HG02840 (cell line): ENCODE measurements at regions not wholly inside any gene's neighbourhood (a gene's known extent, or its start where the extent isn't known, plus 50 kb on each side); places are given as distances from the start of the nearest gene placed in this dataset.
"Not testable (repeated sequence)": the region's sequence is repeated elsewhere in the genome, so short reads cannot be mapped to it uniquely, and the experiment has no call there.

ENCODE experiments used
- ATAC-seq: cut with Tn5 transposase; IDR thresholded peaks from one replicate; pipeline ENCODE4 v1.9.1; 2021; ENCODE audit warnings: mild to moderate bottlenecking, moderate library complexity, moderate number of reproducible peaks; ENCODE audit not compliant: unreplicated experiment, low FRiP score

DNA sequence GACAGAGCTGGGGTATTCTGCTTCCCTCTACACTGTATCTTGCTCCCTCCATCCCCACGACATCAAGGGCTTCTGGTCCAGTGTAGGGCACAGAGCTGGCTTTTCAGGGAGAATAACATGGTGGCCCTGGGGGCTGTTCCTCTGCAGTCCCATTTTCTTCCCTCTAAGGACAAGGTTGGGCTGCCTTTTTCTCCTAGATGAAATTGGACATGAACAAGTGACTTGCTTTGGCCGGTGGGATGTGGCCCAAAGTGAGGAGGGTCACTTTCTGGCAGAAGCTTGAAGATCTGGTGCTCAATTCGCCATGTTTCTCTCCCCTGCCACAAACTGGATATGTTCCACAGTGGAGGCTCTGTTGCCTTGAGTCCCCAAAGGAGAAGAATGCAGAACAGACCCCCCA is 235.7 kb downstream of the EMX2 start:
- ATAC-seq = no peak

DNA sequence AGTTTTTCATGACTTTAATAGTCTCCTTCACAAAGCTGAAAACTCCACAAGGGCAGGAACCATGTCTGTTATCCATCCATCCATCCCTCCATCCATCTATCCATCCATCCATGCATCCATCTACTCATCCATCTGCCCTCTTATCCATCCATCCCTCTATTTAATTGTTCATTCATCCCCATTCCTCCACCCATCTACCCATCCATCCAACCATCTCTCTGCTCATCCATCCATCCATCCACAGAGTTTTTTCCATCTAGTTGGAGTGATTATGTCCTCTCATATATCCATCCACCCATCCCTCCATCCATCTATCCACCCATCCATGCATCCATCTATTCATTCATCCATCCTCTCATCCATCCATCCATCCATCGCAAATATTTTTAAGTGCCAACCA is 237.9 kb downstream of the EMX2 start:
- ATAC-seq = no peak

DNA sequence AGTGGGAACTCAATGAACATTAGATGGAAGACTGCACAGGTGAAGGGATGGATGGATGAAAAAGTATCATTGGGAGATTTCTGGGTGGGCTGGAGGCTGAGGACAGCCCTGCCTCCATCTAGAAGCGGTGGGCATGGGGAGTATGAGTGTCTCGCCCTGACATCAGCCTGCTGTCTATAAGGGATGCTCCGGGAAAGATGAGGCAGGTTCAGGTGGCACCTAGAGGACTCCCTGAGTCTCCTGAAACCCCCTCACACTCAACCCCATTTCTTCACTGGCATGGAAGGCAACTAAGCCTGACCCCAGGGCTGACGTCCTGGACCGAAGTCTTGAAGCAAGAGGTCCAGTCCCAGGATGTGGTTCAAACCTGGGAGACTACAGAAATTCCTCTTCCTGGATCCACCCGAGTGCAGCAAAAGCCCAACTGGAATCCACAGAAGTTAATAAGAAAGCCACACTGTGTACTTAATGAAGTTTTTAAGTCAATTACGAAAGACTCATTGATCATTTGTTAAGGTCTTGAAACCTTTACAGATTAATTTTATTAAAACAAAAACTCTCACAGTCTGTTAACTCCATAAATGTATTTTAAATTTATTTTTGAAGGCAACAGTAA is 238.8 kb downstream of the EMX2 start:
- no peak for ATAC-seq

DNA sequence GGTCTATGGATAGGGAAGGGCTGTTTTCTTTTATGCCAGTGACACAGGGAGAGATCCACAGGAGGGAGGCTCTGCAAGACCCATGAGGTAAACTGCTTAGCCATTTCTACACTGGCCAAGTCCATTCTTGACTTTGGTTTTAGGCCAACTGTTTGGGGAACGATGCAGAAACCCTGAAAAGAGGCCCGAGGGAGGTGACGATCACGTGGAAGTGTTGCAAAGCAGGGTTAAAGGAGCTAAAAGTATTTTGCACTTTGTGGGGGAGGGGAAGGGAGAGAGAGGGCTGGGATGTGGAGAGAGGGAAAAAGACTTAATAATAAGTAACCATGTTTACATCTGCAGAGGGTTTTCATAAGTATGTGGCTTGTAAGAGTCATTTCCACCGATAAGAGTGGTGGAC is 239.7 kb downstream of the EMX2 start:
- no peak for ATAC-seq

DNA sequence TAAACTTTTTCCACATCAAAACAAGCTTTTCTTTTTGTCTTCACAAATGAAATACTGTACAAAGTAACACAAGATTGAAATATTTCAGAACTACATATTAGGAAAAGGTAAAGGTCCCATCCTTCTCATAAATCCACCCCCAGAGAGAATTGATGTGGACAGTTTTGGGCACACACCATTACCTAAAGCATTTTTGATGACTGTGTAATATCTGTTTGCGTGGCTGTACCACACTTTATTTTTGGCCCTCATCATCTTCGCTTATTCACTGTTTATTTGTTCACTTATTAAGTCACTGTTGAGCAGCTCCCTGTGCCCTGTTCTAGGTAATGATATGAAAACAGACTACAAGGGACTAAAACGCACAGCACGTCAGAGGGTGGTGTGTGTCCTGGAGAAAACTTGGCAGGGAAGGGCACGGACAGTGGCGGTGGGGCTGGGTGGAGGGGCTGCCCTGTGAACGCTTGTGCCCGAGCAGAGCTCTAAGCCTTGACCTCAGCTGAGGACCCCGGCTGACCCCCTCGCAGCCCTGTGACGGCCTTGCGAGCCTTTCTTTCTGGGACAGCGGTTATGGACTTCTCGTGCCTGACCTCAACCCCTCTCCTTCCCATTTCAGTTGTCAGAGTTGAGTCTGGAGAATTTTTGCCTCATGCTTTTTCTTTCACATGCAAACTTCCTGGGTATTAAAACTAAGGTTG is 241.3 kb downstream of the EMX2 start:
- ATAC-seq = no peak

DNA sequence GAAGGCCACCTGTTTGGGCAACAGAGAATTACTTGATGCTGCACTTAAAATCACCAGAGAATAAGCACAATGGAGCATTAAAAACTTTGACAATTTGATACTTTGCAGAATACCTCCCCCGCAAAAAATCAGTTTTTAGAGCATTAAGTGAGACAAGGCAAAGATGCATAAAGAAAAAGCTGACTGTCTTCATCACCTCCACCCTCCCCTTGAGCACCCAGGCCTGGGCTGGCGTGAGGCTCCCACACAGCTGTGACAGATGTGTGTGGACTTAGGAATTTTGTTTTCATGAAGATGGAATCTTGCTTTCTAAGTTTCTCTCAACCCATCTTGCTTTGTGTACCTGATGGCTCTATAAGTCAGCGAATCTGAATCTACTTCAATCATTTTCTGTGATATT is 242.2 kb downstream of the EMX2 start:
- no peak for ATAC-seq

DNA sequence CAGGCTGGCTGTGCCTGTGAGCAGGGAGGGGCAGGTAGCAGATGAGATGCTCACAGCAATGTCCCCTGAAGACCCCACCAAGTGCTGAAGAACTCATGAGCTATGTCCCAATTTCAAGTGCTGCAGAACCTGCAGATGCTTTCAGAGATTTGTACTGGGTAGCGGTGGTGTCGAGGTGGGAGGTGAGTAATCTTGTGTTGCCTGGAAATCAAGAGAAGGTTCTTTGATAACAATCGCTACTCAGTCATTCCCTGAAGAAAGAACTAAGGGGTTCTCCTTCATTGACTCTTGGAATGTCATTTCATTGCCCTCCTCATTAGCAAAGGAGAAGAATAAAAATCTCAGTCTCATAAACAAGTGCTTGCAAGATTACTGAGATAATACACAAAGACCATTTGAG is 246.4 kb downstream of the EMX2 start:
- no peak for ATAC-seq

DNA sequence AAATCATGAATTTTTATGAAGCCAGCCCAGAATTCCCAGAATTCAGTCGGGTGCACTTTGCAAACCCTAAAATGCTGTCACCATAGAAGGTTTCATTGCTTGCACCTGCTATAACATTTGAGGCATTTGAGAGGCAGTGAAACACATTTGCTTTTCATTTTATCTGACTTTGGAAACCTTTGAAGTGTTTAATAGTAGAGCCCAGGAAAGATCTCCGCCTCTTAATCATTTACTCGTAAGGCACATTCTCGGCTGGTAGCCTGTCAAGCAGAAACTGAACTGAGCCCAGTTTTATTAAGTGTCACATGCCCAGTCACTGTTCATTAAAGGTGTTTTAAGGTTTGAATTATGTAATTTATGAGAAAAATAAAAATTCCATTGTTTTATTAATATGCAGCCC is 247.6 kb downstream of the EMX2 start:
- no peak for ATAC-seq

DNA sequence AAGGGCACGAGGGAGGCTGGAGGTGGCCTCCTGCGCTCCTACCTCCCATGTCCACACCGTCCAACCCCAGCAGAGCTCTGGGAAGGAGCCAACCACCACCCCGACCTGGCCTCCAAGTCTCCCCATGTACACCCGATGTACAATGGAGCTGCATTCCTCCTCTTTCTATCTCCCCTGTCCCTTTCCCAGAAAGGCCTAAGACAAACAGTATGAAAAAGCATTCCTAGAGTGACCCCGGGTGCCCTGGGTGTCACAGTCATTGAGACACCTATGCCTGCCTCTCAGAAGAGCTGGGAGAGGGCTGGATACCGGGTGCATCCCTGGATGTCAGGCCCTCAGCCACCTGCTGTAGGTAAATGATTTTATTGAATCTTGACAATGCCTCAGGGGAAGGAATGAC is 248.1 kb downstream of the EMX2 start:
- no peak for ATAC-seq

DNA sequence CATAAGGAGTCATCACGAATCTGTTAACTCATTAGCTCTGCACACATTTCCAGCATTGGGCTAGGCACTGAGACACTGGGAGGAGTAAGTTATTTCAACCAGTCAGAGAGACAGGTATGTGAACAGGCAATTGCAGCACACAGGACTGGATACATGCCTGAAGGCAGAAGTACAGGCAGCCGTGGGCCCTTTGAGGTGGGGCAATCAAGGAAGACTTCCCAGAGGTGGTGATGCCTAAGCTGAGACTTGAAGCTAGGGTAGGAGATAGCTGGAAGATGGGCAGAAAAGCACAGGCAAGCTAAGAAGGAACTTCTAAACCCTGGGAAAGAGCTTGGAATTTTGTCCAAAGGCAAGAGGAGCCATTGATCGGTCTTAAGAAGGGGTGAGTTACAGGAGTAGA is 249.7 kb downstream of the EMX2 start:
- no peak for ATAC-seq

DNA sequence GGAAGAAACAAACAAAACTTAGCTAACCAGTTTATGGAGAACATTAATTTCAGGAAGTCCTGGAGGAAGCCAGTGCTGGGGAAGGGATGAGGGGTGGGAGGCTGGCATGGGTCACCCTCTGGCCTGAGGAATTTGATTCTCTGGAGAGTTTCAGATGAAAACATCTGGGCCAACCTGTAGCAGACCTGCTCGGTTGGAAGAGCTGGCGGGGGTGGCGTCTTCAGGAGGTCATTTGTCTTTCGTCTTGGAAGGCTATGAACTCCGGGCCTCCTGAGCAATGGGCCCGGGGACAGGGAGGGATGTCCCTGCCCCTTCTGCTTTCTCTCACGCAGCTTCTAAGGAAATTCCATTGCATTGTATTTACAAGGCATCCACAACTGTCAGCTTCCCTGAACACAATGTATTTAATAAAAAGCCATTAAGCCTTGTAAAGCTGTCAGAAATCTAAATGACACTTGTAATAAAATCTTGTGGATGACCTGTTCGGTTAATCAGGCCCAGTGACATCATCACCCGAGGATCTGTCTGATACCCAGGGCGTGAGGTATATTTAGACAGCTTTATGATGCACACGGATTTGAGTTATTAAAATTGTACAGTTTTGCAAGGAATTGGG is 250.5 kb downstream of the RAB11FIP2 start:
- no peak for ATAC-seq

DNA sequence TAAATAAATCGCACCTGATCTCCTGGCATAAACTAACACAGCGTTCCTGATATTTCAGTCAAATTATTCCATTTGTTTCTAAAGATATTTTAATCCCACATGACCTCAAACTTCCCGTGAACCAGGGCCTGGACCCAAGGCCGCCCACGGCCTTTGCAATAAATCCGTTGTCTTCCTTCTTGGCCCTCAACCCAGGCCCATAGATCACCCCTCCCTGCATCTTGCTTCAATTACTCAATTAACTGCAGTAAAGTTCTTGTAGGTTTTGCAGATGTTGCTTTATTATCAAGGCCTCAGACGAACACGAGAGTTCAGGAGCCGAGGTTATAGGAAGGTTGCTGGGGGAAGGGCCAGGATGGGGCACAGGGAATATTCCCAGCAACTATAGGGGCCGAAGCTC is 249.4 kb downstream of the RAB11FIP2 start:
- no peak for ATAC-seq

DNA sequence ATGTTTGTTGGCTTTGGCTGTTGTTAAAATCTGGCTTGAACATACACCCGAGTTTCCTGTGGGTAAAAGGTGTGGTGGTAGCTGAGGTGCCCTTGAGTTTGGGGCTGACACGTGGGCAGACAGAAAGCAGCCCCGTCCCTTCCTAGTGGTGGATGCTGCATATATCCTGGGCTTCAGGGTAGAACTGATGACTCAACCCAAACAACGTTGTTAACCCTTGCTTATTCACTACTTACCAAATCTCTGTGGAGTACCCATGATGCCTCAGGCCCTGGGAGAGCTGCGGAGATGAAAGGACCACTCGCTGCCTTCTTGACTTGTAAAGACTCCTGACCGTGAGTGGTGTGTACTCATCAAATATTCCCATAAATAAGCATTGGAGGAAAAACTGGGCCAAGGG is 245.1 kb downstream of the RAB11FIP2 start:
- ATAC-seq = no peak

DNA sequence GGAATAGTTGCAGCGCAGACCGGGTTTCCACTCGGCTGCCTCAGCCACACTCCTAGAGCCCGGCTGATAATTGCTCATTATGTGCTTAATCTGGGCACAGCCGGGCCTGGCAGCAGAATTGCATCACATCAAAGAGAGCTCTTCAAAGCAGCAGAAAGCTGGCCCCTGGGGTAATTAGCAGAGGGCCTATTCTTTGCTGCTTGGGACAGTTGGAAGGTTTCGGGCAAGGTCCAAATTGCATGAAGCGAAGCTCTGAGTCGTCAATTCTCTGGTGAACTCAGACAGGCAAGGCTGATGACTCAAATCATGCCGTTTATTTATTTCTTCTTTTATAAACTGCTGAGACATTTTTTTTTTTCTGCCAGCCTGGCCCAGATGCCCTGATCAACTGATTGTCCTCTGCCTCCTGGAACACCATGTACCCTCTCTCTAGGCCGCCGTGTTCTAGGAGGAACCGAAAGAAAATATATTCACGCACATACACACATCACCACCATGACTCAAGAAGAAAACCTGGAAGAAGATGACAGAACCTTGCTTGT is 242.2 kb downstream of the RAB11FIP2 start:
- ATAC-seq = no peak

DNA sequence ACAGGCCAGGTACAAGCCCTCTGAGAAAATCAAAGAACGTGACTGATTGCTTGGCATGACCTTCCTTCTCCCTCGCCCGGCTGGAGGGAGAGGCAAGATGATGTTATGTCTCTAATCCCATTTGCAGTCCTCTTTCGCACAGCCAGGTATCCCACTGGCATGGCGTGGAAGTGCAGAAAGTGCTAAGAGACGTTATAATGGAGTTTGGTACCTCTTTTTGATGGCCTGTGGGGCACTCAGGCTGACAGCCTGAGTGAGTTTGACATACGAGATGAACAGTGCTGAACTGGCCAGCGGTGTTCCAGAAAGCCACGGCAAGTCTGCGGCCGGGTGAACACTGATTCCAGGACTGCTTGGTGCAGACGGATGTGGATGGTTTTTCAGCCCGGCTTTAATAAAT is 241.6 kb downstream of the RAB11FIP2 start:
- no peak for ATAC-seq

DNA sequence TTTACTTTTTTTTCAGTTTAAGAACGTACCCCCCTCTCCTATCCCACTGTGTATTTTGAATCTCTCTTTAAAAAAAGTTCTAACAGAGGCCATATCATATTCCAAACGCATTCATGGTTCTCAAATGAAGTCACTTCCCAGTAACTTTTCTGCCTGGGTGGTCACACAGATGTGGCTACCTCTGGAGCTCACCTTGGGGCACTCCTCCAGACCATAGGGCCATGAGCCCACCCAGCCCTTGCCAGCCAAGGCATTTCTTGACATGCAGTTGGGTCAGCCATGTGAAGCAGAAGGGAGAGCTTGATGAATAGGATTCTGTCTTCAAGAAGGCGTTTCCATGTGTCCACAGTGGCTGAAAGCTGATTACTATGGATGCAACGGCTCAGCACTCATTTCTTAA is 239.3 kb downstream of the RAB11FIP2 start:
- no peak for ATAC-seq

DNA sequence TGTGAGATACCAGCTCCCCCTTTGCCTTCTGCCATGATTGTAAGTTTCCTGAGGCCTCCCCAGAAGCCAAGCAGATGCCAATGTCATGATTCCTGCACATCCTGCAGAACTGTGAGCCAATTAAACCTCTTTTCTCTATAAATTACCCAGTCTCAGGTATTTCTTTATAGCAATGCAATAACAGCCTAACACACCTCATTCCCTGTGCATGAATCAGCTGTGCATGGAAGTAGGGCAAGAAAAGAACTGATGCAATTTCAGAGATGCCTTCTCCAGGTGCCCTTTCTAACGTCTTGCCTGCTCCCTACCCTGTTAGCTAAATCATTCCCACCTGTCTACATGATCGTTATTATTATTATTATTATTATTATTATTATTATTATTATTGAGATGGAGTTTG is 230.9 kb downstream of the RAB11FIP2 start:
- not testable (repeated sequence) for ATAC-seq

DNA sequence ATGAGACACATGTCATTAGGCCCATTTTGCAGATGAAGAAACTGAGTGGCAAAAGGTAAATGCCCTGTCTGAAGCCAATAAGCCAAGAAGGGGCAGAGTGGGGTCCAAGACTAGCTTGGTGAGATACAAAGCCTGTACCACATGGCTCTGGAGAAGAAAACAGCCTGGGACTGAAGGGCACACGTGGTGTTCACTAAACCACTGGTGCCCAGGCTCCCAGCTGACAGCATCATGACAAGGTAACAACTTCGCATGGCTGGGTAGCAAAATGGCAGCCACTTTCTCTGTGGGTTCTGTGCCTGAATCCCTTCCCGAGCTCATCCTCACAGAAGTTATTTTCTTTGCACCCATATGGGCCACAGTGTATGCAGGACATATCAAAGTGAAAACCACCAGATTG is 229.6 kb downstream of the RAB11FIP2 start:
- no peak for ATAC-seq

DNA sequence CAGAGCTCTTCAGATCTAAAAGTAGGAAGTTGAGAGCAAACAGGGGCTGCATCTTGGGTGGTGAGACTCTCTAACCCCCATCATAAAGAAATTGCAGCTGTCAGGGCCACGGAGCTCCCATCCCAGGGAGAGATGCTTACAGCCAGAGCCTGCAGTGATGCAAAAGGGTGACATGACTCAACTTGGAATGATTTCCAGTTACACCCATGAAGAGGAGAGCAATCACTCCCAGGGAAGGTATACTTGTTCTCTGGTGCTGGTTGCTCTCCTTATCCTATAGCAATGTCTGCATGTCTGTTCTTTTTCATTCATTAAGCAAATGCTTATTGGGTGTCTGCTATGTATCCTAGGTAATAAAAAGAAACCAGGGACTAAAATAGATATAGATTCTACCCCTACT is 228.0 kb downstream of the RAB11FIP2 start:
- no peak for ATAC-seq

DNA sequence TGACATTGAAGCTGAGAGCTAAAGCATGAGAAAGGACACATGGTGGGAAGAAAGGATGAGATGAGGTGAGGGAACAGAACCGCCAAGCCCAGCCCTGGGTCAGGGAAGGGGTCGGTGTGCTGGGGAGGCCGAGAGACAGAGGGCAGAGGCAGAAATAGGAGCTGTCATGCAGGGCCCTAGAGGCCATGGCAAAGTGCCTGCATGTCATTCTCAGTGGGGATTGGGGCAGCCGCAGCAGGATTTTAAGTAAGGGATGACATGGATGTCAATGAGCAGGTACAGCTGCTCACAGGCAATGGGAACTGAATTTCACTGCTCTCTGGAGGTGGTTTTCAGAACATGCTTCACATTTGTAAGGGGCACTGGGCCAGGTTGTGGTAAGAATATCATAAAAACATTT is 227.4 kb downstream of the RAB11FIP2 start:
- no peak for ATAC-seq

DNA sequence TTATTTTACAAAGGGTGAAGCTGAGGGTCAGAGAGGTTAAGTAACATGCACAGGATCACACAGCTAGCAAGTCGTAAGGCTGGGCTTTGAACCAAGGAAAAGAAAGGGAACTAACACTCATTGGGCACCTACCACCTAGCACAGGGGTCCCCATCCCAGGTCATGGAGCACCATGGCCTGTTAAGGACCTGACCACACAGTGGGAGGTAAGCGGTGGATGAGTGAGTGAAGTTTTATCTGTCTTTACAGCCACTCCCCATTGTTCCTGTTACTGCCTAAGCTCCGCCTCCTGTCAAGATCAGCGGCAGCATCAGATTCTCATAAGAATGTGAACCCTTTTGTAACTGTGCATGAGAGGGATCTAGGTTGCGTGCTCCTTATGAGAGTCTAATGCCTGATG is 222.8 kb downstream of the RAB11FIP2 start:
- ATAC-seq = no peak

DNA sequence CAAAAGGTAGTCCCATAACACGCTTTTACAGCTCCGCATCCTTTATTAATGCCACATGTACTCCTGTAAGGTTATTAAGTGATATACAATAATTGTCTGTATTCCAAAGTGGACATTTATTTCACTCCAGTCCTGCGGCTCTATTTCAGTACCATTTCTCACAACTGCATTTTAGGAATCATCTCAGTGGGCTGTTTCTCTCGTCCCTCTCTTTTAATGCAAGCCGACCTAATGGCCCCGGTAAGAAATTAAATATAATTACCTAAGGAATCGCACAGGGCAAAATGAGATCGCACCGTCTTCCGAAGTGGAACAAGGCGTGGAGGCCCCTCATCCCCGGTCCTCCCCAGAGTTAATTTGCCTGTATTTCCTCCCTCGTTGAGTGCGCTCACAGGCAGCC is 216.5 kb downstream of the RAB11FIP2 start:
- ATAC-seq = no peak
